ENCODE measurements at regions not wholly inside any gene's neighbourhood (a gene's known extent, or its start where the extent isn't known, plus 50 kb on each side); places are given as distances from the start of the nearest gene placed in this dataset.

- TF ChIP-seq CTCF (conservative IDR thresholded peaks at IDR 0.05; ENCODE audit: low read depth, low read length) (no peak), EZH2 (IDR thresholded peaks at IDR 0.05; ENCODE audit: borderline replicate concordance, low read depth, low read length, poor library complexity, severe bottlenecking) (no peak)
Measured at GRCh38 chr2:7627583-7627982, 710.4 kb downstream of the RNF144A start.
